ENCODE measurements at regions not wholly inside any gene's neighbourhood (a gene's known extent, or its start where the extent isn't known, plus 50 kb on each side); places are given as distances from the start of the nearest gene placed in this dataset.

GRCh38 chr5:173743641-173744343, 127.3 kb upstream of the BOD1 start:
- Mint-ChIP-seq H3K27ac (no peak overlapping the region), H3K4me3 (no peak overlapping the region), H3K27me3 (no peaks in the 10 kb centered on the region), H3K9me3 (no peaks in the 10 kb centered on the region), H3K36me3 (ENCODE audit: low read depth) (no peaks in the 10 kb centered on the region), H3K4me1 (peaks cover 2% of the 10 kb centered on the region)
- ChIA-PET POLR2A (no interaction called here), CTCF (no interaction called here)
- DNase-seq: no peak

DNA sequence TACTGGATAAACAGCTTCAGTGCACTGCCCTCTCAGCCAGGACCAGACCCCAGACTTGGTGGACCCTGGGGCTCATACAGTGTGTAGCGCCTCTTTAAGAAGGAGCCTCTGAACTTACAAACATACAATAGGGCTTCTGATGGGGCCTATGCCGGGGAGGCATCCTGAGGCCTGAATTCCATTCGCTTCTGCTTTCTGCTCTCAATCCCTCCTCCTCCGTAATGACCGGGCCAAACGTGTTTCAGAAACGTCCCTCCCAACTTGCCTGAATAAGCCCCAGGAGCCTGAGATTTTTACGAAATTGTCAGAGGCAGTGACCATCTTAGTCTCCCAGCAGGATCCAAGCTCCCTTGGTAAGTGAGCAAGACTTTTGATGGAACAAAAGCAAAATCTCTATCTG, 128.1 kb upstream of the BOD1 start:
- CTCF ChIA-PET: no interaction called here
- Mint-ChIP-seq H3K9me3 (no peaks in the 10 kb centered on the region), H3K4me3 (no peak overlapping the region), H3K36me3 (ENCODE audit: low read depth) (no peaks in the 10 kb centered on the region), H3K4me1 (peaks cover 2% of the 10 kb centered on the region), H3K27ac (no peak overlapping the region), H3K27me3 (no peaks in the 10 kb centered on the region)
- POLR2A ChIA-PET: no interaction called here
- DNase-seq: no peak

DNA sequence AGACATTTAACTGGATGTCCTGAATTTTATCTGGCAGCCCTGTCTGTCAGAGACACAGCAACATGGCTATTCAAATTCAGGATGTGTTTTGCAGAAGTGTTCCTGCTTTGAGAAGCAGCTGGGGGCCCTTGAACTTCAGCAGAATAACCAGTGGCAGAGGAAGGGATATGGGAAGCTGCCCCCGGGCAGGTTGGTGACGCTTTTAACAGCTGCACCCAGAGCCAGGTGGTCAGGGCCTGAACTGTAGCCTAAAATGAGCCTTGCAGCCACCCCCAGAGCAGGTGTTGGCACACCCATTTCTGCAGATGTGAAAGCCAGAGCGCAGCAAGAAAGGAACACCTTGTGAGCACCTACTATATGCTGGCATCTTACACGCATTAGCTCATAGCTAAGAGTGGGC, 128.7 kb upstream of the BOD1 start:
- POLR2A ChIA-PET: no interaction called here
- no peak for DNase-seq
- Mint-ChIP-seq H3K4me1 (peaks cover 2% of the 10 kb centered on the region), H3K27me3 (no peaks in the 10 kb centered on the region), H3K36me3 (ENCODE audit: low read depth) (no peaks in the 10 kb centered on the region), H3K27ac (no peak overlapping the region), H3K4me3 (no peak overlapping the region), H3K9me3 (no peaks in the 10 kb centered on the region)
- CTCF ChIA-PET: no interaction called here

DNA sequence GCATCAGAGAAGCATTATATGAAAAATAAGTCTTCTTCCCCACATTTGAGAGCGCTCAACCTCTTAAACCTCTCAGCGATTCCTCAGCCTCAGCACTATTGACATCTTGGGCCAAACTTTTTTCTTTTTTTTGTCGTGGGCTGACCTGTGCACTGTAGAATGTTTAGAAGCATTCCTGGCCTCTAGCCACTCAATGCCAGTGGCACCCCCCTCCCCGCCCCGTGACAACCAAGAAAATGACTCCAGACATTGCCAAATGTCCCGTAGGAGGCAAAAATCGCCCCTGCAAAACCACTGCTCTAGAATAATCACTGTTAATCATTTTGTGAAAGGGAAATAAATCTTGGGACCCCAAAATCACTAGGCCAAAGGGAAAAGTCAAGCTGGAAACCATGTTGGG, 129.1 kb upstream of the BOD1 start:
- Mint-ChIP-seq H3K4me3 (no peak overlapping the region), H3K27ac (no peak overlapping the region), H3K27me3 (no peaks in the 10 kb centered on the region), H3K9me3 (no peaks in the 10 kb centered on the region), H3K4me1 (peaks cover 2% of the 10 kb centered on the region), H3K36me3 (ENCODE audit: low read depth) (no peaks in the 10 kb centered on the region)
- ChIA-PET POLR2A (no interaction called here), CTCF (no interaction called here)
- DNase-seq: no peak

DNA sequence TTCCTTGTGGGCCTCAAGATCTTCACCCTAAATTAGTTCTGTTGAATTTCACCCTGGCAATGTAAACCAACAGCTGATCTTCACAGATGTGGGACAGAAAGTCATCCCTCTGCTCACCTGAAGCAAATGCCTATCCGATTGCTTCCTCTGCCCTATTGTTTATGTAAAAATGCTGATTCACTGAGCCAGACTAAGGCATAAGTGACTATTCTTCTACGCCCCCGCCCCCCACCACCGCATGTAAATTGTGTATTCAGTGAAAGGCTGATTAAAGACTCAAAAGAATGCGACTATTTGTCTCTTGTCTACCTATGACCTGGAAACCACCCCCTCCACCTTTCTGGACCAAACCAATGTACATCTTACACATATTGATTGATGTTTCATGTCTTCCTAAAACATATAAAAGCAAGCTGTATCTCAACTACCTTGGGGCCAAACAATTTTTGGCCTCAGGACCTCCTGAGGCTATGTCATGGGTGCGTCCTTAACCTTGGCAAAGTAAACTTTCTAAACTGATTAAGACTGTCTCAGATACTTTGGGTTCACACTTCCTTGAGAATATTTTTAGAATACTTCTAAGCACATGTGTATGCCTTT, 129.7 kb upstream of the BOD1 start:
- Mint-ChIP-seq H3K36me3 (ENCODE audit: low read depth) (no peaks in the 10 kb centered on the region), H3K27me3 (no peaks in the 10 kb centered on the region), H3K27ac (no peak overlapping the region), H3K4me3 (no peak overlapping the region), H3K4me1 (peaks cover 2% of the 10 kb centered on the region), H3K9me3 (no peaks in the 10 kb centered on the region)
- no peak for DNase-seq
- POLR2A ChIA-PET: no interaction called here
- CTCF ChIA-PET: interaction anchor here (0.6 kb wide), 1 partner anchor 683 kb away, joined by 4 read pairs; no protein-coding TSS in a partner anchor

- H3K27me3 Mint-ChIP-seq: no peaks in the 10 kb centered on the region
- H3K4me1 Mint-ChIP-seq: no peaks in the 10 kb centered on the region
- CTCF ChIA-PET: no interaction called here
Measured at GRCh38 chr5:173747876-173748275, 131.4 kb upstream of the BOD1 start.

DNA sequence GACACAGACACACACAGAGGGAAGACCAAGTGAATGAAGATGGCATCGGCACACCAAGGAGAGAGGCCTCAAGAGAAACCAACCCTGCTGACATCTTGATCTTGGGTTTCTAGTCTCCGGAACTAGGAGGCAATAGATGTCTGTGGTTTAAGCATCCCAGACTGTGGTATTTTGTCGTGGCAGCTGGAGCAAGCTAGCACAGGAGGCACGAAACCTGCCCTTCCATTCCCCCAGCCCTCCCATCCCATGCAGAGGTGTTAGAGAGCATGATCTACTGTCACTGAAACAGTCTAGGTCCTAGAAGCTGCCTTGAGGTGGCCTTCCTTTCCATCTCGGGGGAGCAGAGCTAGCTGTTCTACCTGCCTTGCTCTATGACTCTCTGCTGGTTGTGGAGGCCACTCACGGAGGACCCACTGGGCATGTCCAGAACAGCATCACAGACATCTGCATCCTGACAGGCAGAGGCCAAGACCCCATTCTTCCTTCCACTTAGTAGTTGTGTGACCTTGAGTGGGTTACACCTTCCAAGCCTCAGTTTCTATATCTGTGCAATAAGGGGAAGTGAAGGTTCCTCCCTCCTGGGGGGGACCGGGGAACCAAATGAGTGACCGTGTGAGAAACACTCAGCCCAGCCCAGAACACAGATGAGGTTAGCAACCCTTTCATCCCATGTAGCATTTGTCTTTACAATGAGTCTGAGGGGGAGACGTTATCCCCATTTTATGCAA, 134.3 kb upstream of the BOD1 start:
- Mint-ChIP-seq H3K4me1 (no peaks in the 10 kb centered on the region), H3K9me3 (no peaks in the 10 kb centered on the region), H3K27me3 (peaks cover 3% of the 10 kb centered on the region), H3K4me3 (no peak overlapping the region), H3K36me3 (ENCODE audit: low read depth) (no peaks in the 10 kb centered on the region), H3K27ac (no peak overlapping the region)
- no peak for DNase-seq
- ChIA-PET POLR2A (no interaction called here), CTCF (no interaction called here)

More at GRCh38 chr5:173747876-173748275, 131.4 kb upstream of the BOD1 start:
- DNase-seq: no peak
- no peak overlapping the region for H3K27ac Mint-ChIP-seq
- H3K9me3 Mint-ChIP-seq: no peaks in the 10 kb centered on the region
- no peak overlapping the region for H3K4me3 Mint-ChIP-seq
- no peaks in the 10 kb centered on the region for H3K36me3 Mint-ChIP-seq (ENCODE audit: low read depth)
- POLR2A ChIA-PET: no interaction called here

DNA sequence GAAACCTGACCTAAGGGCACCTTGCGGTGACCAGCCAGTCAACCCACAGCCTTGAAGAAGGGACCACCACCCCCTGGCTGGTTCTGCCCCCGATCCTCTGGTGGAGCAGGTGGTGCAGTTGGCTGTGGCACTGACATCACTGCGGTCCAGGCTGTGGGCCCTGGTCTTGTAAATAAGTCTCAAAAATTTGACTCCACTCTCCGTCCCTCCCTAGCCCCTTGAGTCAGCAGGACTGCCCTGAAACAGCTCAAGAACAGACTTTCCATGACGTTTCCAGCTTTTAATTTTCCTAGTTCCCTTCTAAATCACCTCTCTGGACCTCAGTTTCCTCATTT, 134.8 kb upstream of the BOD1 start:
- ChIA-PET CTCF (no interaction called here), POLR2A (no interaction called here)
- no peak for DNase-seq
- no peak overlapping the region for H3K4me3 Mint-ChIP-seq
- no peaks in the 10 kb centered on the region for H3K4me1 Mint-ChIP-seq
- H3K36me3 Mint-ChIP-seq (ENCODE audit: low read depth): no peaks in the 10 kb centered on the region
- no peaks in the 10 kb centered on the region for H3K9me3 Mint-ChIP-seq
- peaks cover 3% of the 10 kb centered on the region for H3K27me3 Mint-ChIP-seq
- no peak overlapping the region for H3K27ac Mint-ChIP-seq

DNA sequence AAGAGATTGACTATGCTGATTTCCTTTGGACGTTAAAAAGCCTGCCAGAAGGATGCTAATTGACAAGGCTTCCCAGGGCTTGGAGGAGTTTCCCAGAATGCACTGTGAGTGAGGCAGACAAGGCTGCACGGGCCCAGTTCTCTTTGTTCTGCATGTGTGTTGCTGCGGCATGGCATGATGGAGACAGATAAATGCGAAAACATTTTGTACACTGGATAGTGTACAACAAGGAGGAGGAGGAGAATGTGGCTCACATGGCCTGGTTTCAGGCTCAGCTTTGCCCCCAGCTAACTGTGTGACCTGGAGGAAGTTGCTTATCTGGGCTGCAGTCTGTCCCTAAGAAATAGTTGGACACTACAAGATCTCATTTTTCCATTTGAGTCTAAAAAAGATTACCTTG, 135.5 kb upstream of the CPEB4 start:
- CTCF ChIA-PET: interaction anchor here (1.3 kb wide), 1 partner anchor 26 kb away, joined by 3 read pairs; no protein-coding TSS in a partner anchor
- Mint-ChIP-seq H3K27me3 (peaks cover 3% of the 10 kb centered on the region), H3K9me3 (no peaks in the 10 kb centered on the region), H3K36me3 (ENCODE audit: low read depth) (no peaks in the 10 kb centered on the region), H3K4me3 (no peak overlapping the region), H3K4me1 (no peaks in the 10 kb centered on the region), H3K27ac (no peak overlapping the region)
- DNase-seq: no peak
- POLR2A ChIA-PET: interaction anchor here (0.6 kb wide), 1 partner anchor 921 kb away, joined by 3 read pairs; no protein-coding TSS in a partner anchor

GRCh38 chr5:173753307-173754168, 134.6 kb upstream of the CPEB4 start:
- H3K27ac Mint-ChIP-seq: no peak overlapping the region
- no peak for DNase-seq
- ChIA-PET CTCF (interaction anchor here (1.3 kb wide), 1 partner anchor 27 kb away, joined by 3 read pairs; no protein-coding TSS in a partner anchor), POLR2A (no interaction called here)
- no peaks in the 10 kb centered on the region for H3K9me3 Mint-ChIP-seq
- H3K4me1 Mint-ChIP-seq: no peaks in the 10 kb centered on the region
- H3K27me3 Mint-ChIP-seq: peaks cover 3% of the 10 kb centered on the region
- H3K36me3 Mint-ChIP-seq (ENCODE audit: low read depth): no peaks in the 10 kb centered on the region
- H3K4me3 Mint-ChIP-seq: no peak overlapping the region

- Mint-ChIP-seq H3K36me3 (ENCODE audit: low read depth) (no peaks in the 10 kb centered on the region), H3K27ac (no peak overlapping the region), H3K4me3 (no peak overlapping the region), H3K4me1 (no peaks in the 10 kb centered on the region), H3K9me3 (no peaks in the 10 kb centered on the region), H3K27me3 (peaks cover 3% of the 10 kb centered on the region)
- no peak for DNase-seq
- CTCF ChIA-PET: no interaction called here
- POLR2A ChIA-PET: no interaction called here
Measured at GRCh38 chr5:173755319-173755718, 132.8 kb upstream of the CPEB4 start.

- no peaks in the 10 kb centered on the region for H3K36me3 Mint-ChIP-seq (ENCODE audit: low read depth)
- H3K27me3 Mint-ChIP-seq: peaks cover 3% of the 10 kb centered on the region
- POLR2A ChIA-PET: interaction anchor here (0.6 kb wide), 1 partner anchor 47 kb away, joined by 10 read pairs; no protein-coding TSS in a partner anchor
- DNase-seq: no peak
- no peak overlapping the region for H3K4me3 Mint-ChIP-seq
- H3K4me1 Mint-ChIP-seq: no peaks in the 10 kb centered on the region
- no peak overlapping the region for H3K27ac Mint-ChIP-seq
- CTCF ChIA-PET: interaction anchor here (0.7 kb wide), 1 partner anchor 676 kb away, joined by 3 read pairs; no protein-coding TSS in a partner anchor
- H3K9me3 Mint-ChIP-seq: no peaks in the 10 kb centered on the region
Measured at GRCh38 chr5:173757403-173758209, 130.5 kb upstream of the CPEB4 start.
